ENCODE measurements at regions not wholly inside any gene's neighbourhood (a gene's known extent, or its start where the extent isn't known, plus 50 kb on each side); places are given as distances from the start of the nearest gene placed in this dataset.
A peak's percentile ranks its signal among the peaks of the same experiment; 100 is the strongest.

DNA sequence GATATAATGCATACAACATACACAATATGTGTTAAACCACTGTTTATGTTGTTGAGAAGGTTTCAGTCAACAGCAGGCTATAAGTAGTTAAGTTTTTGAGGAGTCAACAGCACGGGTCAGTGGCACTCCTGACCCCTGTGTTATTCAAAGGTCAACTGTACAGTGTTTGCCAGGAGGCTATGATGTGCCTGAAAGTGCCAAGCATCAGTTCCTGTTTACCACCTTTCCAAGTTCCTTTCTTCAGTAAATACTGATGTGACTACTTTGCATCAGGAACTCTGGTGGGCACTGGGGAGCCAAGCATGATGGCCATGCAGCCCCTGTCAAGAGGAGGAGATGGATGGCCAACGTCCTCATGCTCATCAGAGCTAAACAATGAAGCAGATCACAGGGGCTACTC is 224.4 kb upstream of the EXOC2 start:
- DNase-seq (no peak), ATAC-seq (no peak)
- CTCF ChIA-PET, result no interaction called here
- Mint-ChIP-seq H3K36me3 (ENCODE audit: low read depth) (no peaks in the 10 kb centered on the region), H3K27ac (no peak overlapping the region), H3K4me3 (no peak overlapping the region), H3K4me1 (no peaks in the 10 kb centered on the region), H3K27me3 (peaks cover 14% of the 10 kb centered on the region), H3K9me3 (ENCODE audit: low read depth) (peaks cover 16% of the 10 kb centered on the region)
- POLR2A ChIA-PET, result no interaction called here
- intact Hi-C loops (cut with DNase I, micrococcal nuclease), result no loop called here

DNA sequence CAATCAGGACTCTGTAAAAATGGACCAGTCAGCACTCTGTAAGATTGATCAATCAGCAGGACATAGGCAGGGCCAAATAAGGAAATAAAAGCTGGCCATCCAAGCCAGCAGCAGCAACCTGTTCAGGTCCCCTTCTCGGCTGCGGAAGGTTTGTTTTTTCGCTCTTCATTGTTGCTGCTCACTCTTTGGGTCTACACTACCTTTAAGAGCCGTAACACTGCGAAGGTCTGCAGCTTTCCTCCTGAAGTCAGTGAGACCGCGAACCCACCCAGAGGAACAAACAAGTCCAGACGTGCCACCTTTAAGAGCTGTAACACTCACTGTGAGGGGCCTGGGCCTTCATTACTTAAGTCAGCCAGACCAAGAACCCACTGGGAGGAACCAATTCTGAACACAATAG is 223.2 kb upstream of the EXOC2 start:
- intact Hi-C loops (cut with DNase I, micrococcal nuclease), result no loop called here
- H3K27me3 Mint-ChIP-seq, result peaks cover 16% of the 10 kb centered on the region
- ChIA-PET CTCF (interaction anchor here (1.0 kb wide), 1 partner anchor 119 kb away, joined by 3 read pairs; no protein-coding TSS in a partner anchor), POLR2A (no interaction called here)
- H3K36me3 Mint-ChIP-seq (ENCODE audit: low read depth), result no peaks in the 10 kb centered on the region
- no peak for DNase-seq
- no peak overlapping the region for H3K4me3 Mint-ChIP-seq
- no peak for ATAC-seq
- H3K27ac Mint-ChIP-seq, result no peak overlapping the region
- no peaks in the 10 kb centered on the region for H3K4me1 Mint-ChIP-seq
- H3K9me3 Mint-ChIP-seq (ENCODE audit: low read depth), result peaks cover 12% of the 10 kb centered on the region

DNA sequence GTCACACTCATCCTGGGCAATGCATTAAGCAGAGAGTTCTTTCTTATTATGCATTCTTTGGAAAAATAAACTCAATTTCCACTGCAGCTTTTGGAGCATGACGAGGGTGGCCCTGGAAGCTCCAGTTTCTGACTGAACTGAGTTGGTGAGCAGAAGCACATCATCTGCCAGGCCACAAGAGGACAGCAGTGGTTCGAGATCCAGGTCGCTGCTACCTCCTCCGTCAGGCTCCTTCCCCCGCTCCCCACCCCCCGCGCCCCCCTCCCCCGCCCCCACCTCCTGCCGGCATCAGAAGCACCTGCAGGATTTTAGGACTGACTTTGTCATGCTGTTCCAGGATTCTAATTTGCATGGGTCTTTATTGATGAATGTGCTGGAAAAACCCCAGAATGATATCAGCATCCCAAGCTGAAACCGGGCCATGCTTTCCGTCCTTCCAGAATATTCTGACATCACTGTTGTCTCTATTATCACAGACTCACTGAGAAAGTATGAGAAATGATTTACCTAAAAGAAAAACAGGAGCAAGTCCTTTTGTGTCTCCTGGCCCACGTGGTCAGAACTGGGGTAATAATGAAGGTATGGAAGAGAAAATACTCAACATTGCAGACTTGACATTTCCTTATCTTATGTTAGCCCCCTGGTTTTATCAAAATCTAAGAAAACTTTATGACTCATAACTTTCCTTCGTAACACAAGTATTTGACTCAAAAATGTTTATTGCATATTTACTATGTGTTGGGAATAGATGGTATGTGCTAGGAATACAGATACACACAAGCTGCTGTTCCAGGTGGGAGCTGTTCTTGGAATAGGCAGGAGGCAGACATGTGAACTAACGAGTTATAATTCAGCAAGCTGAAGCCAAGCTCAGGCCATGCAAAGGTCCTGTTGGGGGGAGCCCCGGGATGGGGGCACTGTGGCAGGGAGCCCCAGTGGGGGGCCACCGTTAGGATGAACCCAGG is 220.2 kb upstream of the EXOC2 start:
- intact Hi-C loops (cut with DNase I, micrococcal nuclease), result no loop called here
- ChIA-PET CTCF (interaction anchor here (0.6 to 1.4 kb wide), 3 partner anchors 424 to 483 kb away, joined by 3 to 4 read pairs (median 4); no protein-coding TSS in a partner anchor), POLR2A (no interaction called here)
- DNase-seq (peak; percentile 28), ATAC-seq (no peak)
- Mint-ChIP-seq H3K27ac (no peak overlapping the region), H3K4me3 (no peak overlapping the region), H3K4me1 (no peaks in the 10 kb centered on the region), H3K27me3 (peaks cover 18% of the 10 kb centered on the region), H3K36me3 (ENCODE audit: low read depth) (no peaks in the 10 kb centered on the region), H3K9me3 (ENCODE audit: low read depth) (peaks cover 3% of the 10 kb centered on the region)

DNA sequence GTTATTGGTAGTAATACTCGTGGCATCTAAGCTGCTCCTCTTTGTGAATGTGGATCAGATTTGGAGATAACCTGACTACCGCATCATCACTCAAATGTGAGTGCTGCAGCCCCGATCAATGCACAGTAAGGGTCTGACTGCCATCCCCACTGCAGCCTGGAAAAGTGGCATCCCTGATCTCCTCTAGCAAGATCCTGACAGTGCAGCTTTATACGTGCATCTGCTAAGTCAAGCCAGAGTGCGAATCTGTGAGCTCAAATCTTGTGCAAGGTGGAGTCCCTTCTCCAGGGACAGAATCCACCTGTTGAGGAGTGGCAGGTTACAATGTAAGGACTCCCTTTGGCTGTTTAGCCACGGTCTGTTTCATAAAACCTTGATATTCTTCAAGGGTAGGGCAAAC is 215.0 kb upstream of the EXOC2 start:
- Mint-ChIP-seq H3K27me3 (peaks cover 4% of the 10 kb centered on the region), H3K9me3 (ENCODE audit: low read depth) (no peaks in the 10 kb centered on the region), H3K4me1 (no peaks in the 10 kb centered on the region), H3K4me3 (no peak overlapping the region), H3K27ac (no peak overlapping the region), H3K36me3 (ENCODE audit: low read depth) (no peaks in the 10 kb centered on the region)
- ChIA-PET CTCF (no interaction called here), POLR2A (no interaction called here)
- DNase-seq (no peak), ATAC-seq (no peak)
- intact Hi-C loops (cut with DNase I, micrococcal nuclease), result loop anchor here in 1 of 2 experiments (5.0 kb wide), 1 partner anchor 474 kb away; no protein-coding TSS in a partner anchor

DNA sequence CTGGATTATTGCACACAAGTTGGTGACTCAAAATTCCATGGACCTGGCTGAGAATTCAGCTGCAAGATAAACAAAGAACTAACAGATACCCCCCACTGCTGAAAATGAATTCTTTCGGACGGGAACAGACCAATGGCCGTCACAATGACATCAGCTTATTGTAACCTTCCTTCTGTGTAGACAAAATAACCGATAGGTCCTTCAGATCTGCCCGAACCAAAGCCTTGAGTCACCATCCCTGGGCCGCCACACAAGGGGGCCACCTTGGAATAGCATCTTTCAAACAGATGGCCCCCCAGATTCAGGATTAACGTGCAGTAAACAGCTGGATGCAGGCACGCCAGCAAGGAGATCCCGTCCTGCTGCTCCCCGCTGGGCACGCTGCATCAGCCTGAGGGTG is 214.0 kb upstream of the EXOC2 start:
- CTCF ChIA-PET, result interaction anchor here (0.6 kb wide), 1 partner anchor 512 kb away, joined by 3 read pairs; no protein-coding TSS in a partner anchor
- POLR2A ChIA-PET, result no interaction called here
- no peak overlapping the region for H3K27ac Mint-ChIP-seq
- peaks cover 2% of the 10 kb centered on the region for H3K27me3 Mint-ChIP-seq
- intact Hi-C loops (cut with DNase I, micrococcal nuclease), result loop anchor here in 1 of 2 experiments (5.0 kb wide), 1 partner anchor 475 kb away; no protein-coding TSS in a partner anchor
- ATAC-seq (no peak), DNase-seq (no peak)
- H3K36me3 Mint-ChIP-seq (ENCODE audit: low read depth), result no peaks in the 10 kb centered on the region
- H3K9me3 Mint-ChIP-seq (ENCODE audit: low read depth), result no peaks in the 10 kb centered on the region
- no peaks in the 10 kb centered on the region for H3K4me1 Mint-ChIP-seq
- no peak overlapping the region for H3K4me3 Mint-ChIP-seq

DNA sequence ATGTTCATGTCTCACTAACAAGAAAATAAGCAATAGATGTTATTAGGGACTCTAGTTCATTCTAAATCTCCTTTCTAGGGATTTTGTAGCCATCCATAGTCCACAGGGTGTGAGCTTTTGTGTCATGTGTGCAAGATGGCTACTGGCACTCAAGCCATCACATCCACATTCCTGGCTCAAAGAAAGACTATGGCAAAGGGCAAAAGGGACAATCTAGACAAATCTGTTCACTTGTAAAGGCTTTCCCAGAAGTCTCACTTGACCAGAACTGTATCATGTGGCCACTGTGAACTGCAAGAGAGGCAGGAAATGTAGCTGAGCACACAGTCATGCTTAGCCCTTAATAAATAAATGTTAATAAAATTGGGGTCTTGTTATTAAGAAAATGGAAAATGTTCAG is 212.6 kb upstream of the EXOC2 start:
- CTCF ChIA-PET, result no interaction called here
- peaks cover 4% of the 10 kb centered on the region for H3K27me3 Mint-ChIP-seq
- no peaks in the 10 kb centered on the region for H3K36me3 Mint-ChIP-seq (ENCODE audit: low read depth)
- no peak for DNase-seq
- POLR2A ChIA-PET, result no interaction called here
- H3K27ac Mint-ChIP-seq, result no peak overlapping the region
- H3K4me1 Mint-ChIP-seq, result no peaks in the 10 kb centered on the region
- no peak overlapping the region for H3K4me3 Mint-ChIP-seq
- no peaks in the 10 kb centered on the region for H3K9me3 Mint-ChIP-seq (ENCODE audit: low read depth)
- ATAC-seq, result peak; percentile 36
- intact Hi-C loops (cut with DNase I, micrococcal nuclease), result loop anchor here in 1 of 2 experiments (5.0 kb wide), 1 partner anchor 477 kb away; no protein-coding TSS in a partner anchor

DNA sequence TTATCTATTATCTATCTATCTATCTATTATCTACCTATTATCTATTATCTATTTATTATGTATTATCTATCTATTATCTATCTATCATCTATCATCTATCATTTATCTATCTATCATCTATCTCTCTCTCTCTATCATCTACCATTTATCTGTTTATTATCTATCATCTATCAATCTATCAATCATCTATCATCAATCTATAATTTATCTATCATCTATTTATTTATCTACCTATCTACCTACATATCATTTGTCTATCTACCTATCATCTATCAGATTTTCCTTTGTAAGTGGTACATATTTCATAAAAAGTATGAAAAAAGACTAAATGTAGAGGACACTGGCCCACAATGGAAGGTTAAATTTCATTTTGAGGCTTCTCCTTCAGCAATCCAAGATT is 212.1 kb upstream of the EXOC2 start:
- ATAC-seq (no peak), DNase-seq (no peak)
- H3K9me3 Mint-ChIP-seq (ENCODE audit: low read depth), result no peaks in the 10 kb centered on the region
- H3K27ac Mint-ChIP-seq, result no peak overlapping the region
- intact Hi-C loops (cut with DNase I, micrococcal nuclease), result loop anchor here in 1 of 2 experiments (5.0 kb wide), 1 partner anchor 477 kb away; no protein-coding TSS in a partner anchor
- no peaks in the 10 kb centered on the region for H3K36me3 Mint-ChIP-seq (ENCODE audit: low read depth)
- POLR2A ChIA-PET, result no interaction called here
- peaks cover 4% of the 10 kb centered on the region for H3K27me3 Mint-ChIP-seq
- CTCF ChIA-PET, result no interaction called here
- H3K4me3 Mint-ChIP-seq, result no peak overlapping the region
- H3K4me1 Mint-ChIP-seq, result no peaks in the 10 kb centered on the region

DNA sequence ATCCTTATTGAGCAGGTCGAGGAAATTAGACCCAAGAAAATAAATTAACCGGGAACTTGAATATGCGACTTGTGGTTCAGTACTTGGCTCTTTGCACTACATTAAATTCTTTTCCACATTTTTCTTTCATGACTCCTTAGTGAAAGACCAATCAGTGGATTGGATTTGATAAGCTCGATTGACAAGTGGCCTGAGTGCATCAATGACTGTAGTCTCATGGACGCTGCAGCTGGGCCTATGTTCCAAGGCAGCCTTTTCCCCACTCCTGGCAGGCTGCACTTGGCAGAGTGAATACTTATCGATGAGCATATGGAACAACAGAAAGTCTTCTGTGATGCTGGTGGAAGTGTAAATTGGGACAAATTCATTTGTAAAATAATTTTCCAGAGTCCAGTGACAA is 210.8 kb upstream of the EXOC2 start:
- no peaks in the 10 kb centered on the region for H3K9me3 Mint-ChIP-seq (ENCODE audit: low read depth)
- CTCF ChIA-PET, result no interaction called here
- DNase-seq (no peak), ATAC-seq (no peak)
- intact Hi-C loops (cut with DNase I, micrococcal nuclease), result no loop called here
- H3K4me3 Mint-ChIP-seq, result no peak overlapping the region
- POLR2A ChIA-PET, result no interaction called here
- no peaks in the 10 kb centered on the region for H3K36me3 Mint-ChIP-seq (ENCODE audit: low read depth)
- no peaks in the 10 kb centered on the region for H3K4me1 Mint-ChIP-seq
- H3K27me3 Mint-ChIP-seq, result peaks cover 4% of the 10 kb centered on the region
- no peak overlapping the region for H3K27ac Mint-ChIP-seq

DNA sequence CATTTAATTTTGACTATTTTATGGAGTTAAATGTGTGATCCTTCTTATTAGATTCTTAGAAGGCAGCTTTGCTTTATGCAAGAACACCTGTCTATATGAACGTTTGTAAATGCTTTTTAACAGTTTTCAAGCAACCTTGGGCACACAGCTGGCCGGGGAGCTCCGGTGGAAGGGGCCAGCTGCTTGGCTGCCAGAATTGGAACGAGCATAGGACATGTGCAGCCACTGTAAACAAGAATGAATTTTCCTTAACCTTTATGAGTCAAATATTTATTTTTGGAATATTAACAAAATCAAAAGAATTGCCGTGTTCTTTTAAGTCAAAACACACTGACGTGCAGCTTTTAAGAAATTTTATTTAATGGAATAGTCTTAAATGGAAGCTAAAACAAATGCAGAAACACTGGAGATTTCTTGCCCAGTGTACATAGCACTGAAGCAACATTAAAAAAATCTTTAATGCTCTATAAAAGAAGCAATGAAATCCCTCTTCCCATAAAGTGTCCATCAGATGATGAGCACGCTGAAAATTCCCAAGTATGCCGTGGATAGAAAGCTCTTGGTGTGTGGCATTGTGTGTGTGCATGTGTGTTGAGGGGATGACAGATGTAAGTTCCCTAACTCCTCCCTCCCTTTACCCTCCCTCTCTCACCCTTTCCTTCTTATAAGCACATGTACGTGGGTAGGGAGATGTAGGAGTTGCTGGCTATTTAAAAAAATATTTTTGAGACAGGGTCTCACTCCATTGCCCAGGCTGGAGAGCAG is 208.9 kb upstream of the EXOC2 start:
- no peaks in the 10 kb centered on the region for H3K4me1 Mint-ChIP-seq
- DNase-seq (no peak), ATAC-seq (no peak)
- no peaks in the 10 kb centered on the region for H3K36me3 Mint-ChIP-seq (ENCODE audit: low read depth)
- intact Hi-C loops (cut with DNase I, micrococcal nuclease), result no loop called here
- H3K9me3 Mint-ChIP-seq (ENCODE audit: low read depth), result no peaks in the 10 kb centered on the region
- H3K4me3 Mint-ChIP-seq, result no peak overlapping the region
- POLR2A ChIA-PET, result no interaction called here
- peaks cover 15% of the 10 kb centered on the region for H3K27me3 Mint-ChIP-seq
- CTCF ChIA-PET, result no interaction called here
- H3K27ac Mint-ChIP-seq, result no peak overlapping the region

DNA sequence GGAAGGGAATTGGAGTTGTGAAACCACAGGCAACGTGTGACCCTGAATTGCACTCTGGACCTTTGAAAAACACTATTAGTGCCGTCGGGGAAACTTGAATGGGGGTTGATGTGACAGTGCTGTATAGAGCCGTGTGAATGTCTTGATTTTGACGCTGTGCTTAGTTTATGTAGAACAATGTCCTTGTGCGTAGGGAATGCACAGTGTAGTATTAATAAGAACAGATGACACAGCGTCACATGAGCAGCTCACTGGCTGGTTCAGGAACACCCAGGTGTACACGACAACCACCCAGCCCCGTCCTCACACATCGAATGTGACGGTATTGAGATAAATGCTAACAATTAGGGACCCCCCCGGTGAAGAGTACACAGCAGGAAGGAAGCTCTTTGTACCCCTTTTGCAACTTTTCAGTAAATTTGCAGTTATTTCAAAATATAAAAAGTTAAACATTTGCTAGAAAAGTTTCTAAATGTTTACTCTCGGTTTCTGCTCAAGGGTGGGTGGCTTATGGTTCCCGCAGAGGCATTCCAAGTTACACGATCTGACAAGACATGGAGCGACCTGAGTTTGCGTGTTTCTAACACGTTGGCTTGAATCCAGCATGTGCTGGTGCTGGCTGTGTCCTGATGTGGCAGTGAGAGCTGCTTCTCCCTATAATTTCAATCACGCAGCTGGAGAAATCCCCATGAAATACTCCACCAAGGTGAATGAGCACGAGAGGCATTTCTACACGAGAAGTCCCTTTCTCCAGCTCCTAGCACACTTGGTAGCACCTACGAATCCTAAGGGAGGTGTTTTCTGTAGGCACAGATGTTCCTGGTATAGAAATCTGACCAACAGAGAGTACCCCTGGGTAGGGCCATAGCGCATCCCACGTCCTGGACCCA is 208.0 kb upstream of the EXOC2 start:
- intact Hi-C loops (cut with DNase I, micrococcal nuclease), result no loop called here
- Mint-ChIP-seq H3K27me3 (peaks cover 15% of the 10 kb centered on the region), H3K27ac (no peak overlapping the region), H3K9me3 (ENCODE audit: low read depth) (no peaks in the 10 kb centered on the region), H3K36me3 (ENCODE audit: low read depth) (no peaks in the 10 kb centered on the region), H3K4me3 (no peak overlapping the region), H3K4me1 (no peaks in the 10 kb centered on the region)
- ChIA-PET CTCF (no interaction called here), POLR2A (no interaction called here)
- ATAC-seq (no peak), DNase-seq (no peak)

DNA sequence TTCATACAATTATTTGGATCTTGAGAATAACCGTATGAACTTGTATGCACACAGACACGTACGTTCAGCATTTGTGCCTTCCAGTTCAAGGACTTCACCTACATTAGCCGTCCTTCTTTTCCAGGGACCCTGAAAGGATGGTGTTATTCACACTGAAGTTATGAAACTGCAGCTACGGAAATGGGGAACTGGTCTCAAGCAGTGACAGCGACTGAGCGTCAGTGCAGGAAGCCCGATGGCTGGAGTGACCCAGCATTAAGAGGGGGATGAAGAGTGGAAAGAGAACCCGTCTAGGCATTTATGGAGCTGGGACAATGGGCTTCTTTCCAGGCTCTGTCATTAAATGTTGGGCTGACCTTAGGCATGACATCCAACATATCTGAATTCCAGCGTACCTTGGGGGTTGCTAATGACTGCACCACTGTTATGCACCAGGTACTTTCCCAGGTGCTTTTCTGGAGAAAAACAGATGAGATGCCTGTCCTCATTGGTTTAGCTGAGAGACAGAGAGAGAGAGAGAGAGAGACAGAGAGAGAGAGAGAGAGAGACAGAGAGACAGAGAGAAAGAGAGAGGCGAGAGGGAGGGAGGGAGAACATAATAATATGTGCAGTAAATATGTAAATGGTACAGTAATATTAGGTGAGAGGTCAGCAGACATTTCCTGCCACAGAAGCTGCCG is 204.7 kb upstream of the EXOC2 start:
- intact Hi-C loops (cut with DNase I, micrococcal nuclease), result loop anchor here in 1 of 2 experiments (10.0 kb wide), 1 partner anchor 303 kb away; no protein-coding TSS in a partner anchor
- Mint-ChIP-seq H3K9me3 (ENCODE audit: low read depth) (no peaks in the 10 kb centered on the region), H3K36me3 (ENCODE audit: low read depth) (no peaks in the 10 kb centered on the region), H3K27me3 (peaks cover 17% of the 10 kb centered on the region), H3K27ac (no peak overlapping the region), H3K4me1 (no peaks in the 10 kb centered on the region), H3K4me3 (no peak overlapping the region)
- DNase-seq (no peak), ATAC-seq (no peak)
- POLR2A ChIA-PET, result no interaction called here
- CTCF ChIA-PET, result no interaction called here

All from activated CD4-positive, alpha-beta T cell treated with anti-CD3 and anti-CD28 coated beads for 36 hours (primary cell).